NCI-H226 (cell line): ENCODE measurements at regions not wholly inside any gene's neighbourhood (a gene's known extent, or its start where the extent isn't known, plus 50 kb on each side); places are given as distances from the start of the nearest gene placed in this dataset.
"Not testable (repeated sequence)": the region's sequence is repeated elsewhere in the genome, so short reads cannot be mapped to it uniquely, and the experiment has no call there.

ENCODE experiments used
- DNase-seq: peaks from one replicate; pipeline ENCODE4 v3.0.0-alpha.2; 2015

- peak; percentile 31 for DNase-seq
Observed at GRCh38 chr21:28516991-28517592, 475.6 kb downstream of the LTN1 start.

GRCh38 chr21:28516021-28516420, 476.7 kb downstream of the LTN1 start:
- no peak for DNase-seq

- DNase-seq = no peak
Observed at GRCh38 chr21:28513428-28513827, 479.2 kb downstream of the LTN1 start.

GRCh38 chr21:28509031-28509430, 483.6 kb downstream of the LTN1 start:
- no peak for DNase-seq

- DNase-seq = no peak
Observed at GRCh38 chr21:28508126-28508525, 484.6 kb downstream of the LTN1 start.

GRCh38 chr21:28496517-28496916, 496.2 kb downstream of the LTN1 start:
- DNase-seq = no peak

GRCh38 chr21:28492127-28492526, 500.6 kb downstream of the LTN1 start:
- DNase-seq = no peak

- no peak for DNase-seq
Observed at GRCh38 chr21:28489821-28490350, 502.8 kb downstream of the LTN1 start.

- no peak for DNase-seq
Observed at GRCh38 chr21:28489162-28489561, 503.5 kb downstream of the LTN1 start.

- no peak for DNase-seq
Observed at GRCh38 chr21:28487455-28488070, 505.1 kb downstream of the LTN1 start.

- DNase-seq = peak; percentile 44
Observed at GRCh38 chr21:28485301-28486022, 507.2 kb downstream of the LTN1 start.

- DNase-seq = no peak
Observed at GRCh38 chr21:28483301-28484035, 509.2 kb downstream of the LTN1 start.

- no peak for DNase-seq
Observed at GRCh38 chr21:28482657-28483056, 510.0 kb downstream of the LTN1 start.

- no peak for DNase-seq
Observed at GRCh38 chr21:28480470-28480869, 512.2 kb downstream of the LTN1 start.

GRCh38 chr21:28473530-28474220, 519.0 kb downstream of the LTN1 start:
- no peak for DNase-seq

GRCh38 chr21:28472543-28472942, 520.1 kb downstream of the LTN1 start:
- DNase-seq = not testable (repeated sequence)

GRCh38 chr21:28464988-28465387, 527.7 kb downstream of the LTN1 start:
- DNase-seq = no peak

- DNase-seq = no peak
Observed at GRCh38 chr21:28464095-28464494, 528.6 kb downstream of the LTN1 start.

- DNase-seq = no peak
Observed at GRCh38 chr21:28459193-28459592, 533.5 kb downstream of the LTN1 start.

- DNase-seq = no peak
Observed at GRCh38 chr21:28458446-28458845, 534.2 kb downstream of the LTN1 start.

GRCh38 chr21:28455253-28455600, 537.5 kb downstream of the LTN1 start:
- DNase-seq = no peak

- no peak for DNase-seq
Observed at GRCh38 chr21:28454564-28455252, 538.0 kb downstream of the LTN1 start.
